Nucleus accumbens (tissue), 56 donors: ENCODE measurements at regions not wholly inside any gene's neighbourhood (a gene's known extent, or its start where the extent isn't known, plus 50 kb on each side); places are given as distances from the start of the nearest gene placed in this dataset.

ENCODE experiments used
- DNase-seq, 56 donors: peaks; one replicate each; lab custom pipeline; 2025; lab: John Stamatoyannopoulos, UW

- no peak for DNase-seq
Measured at GRCh38 chr9:80223897-80224296, 652.1 kb downstream of the TLE4 start.

GRCh38 chr9:80222466-80223169 is 650.9 kb downstream of the TLE4 start:
- DNase-seq: no peak

- DNase-seq: no peak
Measured at GRCh38 chr9:80218328-80218727, 646.6 kb downstream of the TLE4 start.

GRCh38 chr9:80213613-80214012 is 641.8 kb downstream of the TLE4 start:
- no peak for DNase-seq

- DNase-seq: no peak
Measured at GRCh38 chr9:80208696-80209095, 636.9 kb downstream of the TLE4 start.

- no peak for DNase-seq
Measured at GRCh38 chr9:80204054-80204453, 632.3 kb downstream of the TLE4 start.

GRCh38 chr9:80197661-80198060 is 625.9 kb downstream of the TLE4 start:
- DNase-seq: no peak

- DNase-seq: no peak
Measured at GRCh38 chr9:80191108-80191507, 619.3 kb downstream of the TLE4 start.

- DNase-seq: no peak
Measured at GRCh38 chr9:80188579-80188978, 616.8 kb downstream of the TLE4 start.

GRCh38 chr9:80185112-80185738 is 613.5 kb downstream of the TLE4 start:
- DNase-seq: no peak

GRCh38 chr9:80177949-80178480 is 606.2 kb downstream of the TLE4 start:
- no peak for DNase-seq

GRCh38 chr9:80175286-80176150 is 603.8 kb downstream of the TLE4 start:
- no peak for DNase-seq

GRCh38 chr9:80163889-80164288 is 592.1 kb downstream of the TLE4 start:
- DNase-seq: no peak

- no peak for DNase-seq
Measured at GRCh38 chr9:80158554-80159170, 586.9 kb downstream of the TLE4 start.

- DNase-seq: peak in 3 of 56 donors; percentile 1 to 25 (median 2)
Measured at GRCh38 chr9:80158131-80158530, 586.4 kb downstream of the TLE4 start.

GRCh38 chr9:80157561-80157983 is 585.8 kb downstream of the TLE4 start:
- DNase-seq: no peak

GRCh38 chr9:80156756-80157472 is 585.1 kb downstream of the TLE4 start:
- DNase-seq: no peak

- DNase-seq: no peak
Measured at GRCh38 chr9:80156262-80156661, 584.5 kb downstream of the TLE4 start.

- DNase-seq: no peak
Measured at GRCh38 chr9:80147866-80148265, 576.1 kb downstream of the TLE4 start.

- DNase-seq: no peak
Measured at GRCh38 chr9:80146466-80146865, 574.7 kb downstream of the TLE4 start.
